Caco-2 (cell line): ENCODE measurements at regions not wholly inside any gene's neighbourhood (a gene's known extent, or its start where the extent isn't known, plus 50 kb on each side); places are given as distances from the start of the nearest gene placed in this dataset.
"Not testable (repeated sequence)": the region's sequence is repeated elsewhere in the genome, so short reads cannot be mapped to it uniquely, and the experiment has no call there.

Source experiments
- BruUV-seq: library from RNA; stranded (reverse); fragments of 400-500 nt; replicated peaks from 2 replicates; lab custom pipeline; 2021; lab: Mats Ljungman, UMichigan
- CTCF ChIA-PET: fragments of 300-600 bp; sonication (Branson Sonifier 250); formaldehyde crosslinking; loops from one replicate; lab custom pipeline; 2022; ENCODE audit warnings: antibody characterized with exemption; lab: Charles Lee
- POLR2A ChIA-PET: fragments of 300-600 bp; sonication (Branson Sonifier 250); formaldehyde crosslinking; loops from one replicate; lab custom pipeline; 2022; ENCODE audit warnings: antibody characterized with exemption; lab: Charles Lee
- DNase-seq, 2 experiments: peaks; one replicate each; pipeline versions ENCODE4 v3.0.0 to v3.0.0-alpha.2; 2020 to 2022
- H3K27me3 ChIP-seq: replicated peaks from 2 replicates; pipeline ENCODE4 v1.6.0; 2011; ENCODE audit warnings: low read length; ENCODE audit not compliant: control insufficient read depth, insufficient read depth
- H3K36me3 ChIP-seq: 2 replicates; pipeline ENCODE4 v1.5.1; 2011; ENCODE audit warnings: low read length; ENCODE audit not compliant: control insufficient read depth, insufficient read depth
- H3K4me1 ChIP-seq: fragments of 250-450 bp; sonication (Bioruptor Pico); 2 replicates; pipeline ENCODE4 v1.5.1; 2020; ENCODE audit warnings: mild to moderate bottlenecking
- H3K4me3 ChIP-seq: 2 replicates; pipeline ENCODE4 v1.5.1; 2011; ENCODE audit warnings: low read depth, mild to moderate bottlenecking, control low read depth, low read length
- H3K9me3 ChIP-seq: fragments of 250-450 bp; sonication (Bioruptor Pico); 2 replicates; pipeline ENCODE4 v1.5.1; 2020; ENCODE audit warnings: mild to moderate bottlenecking, moderate library complexity
- H3K27ac Mint-ChIP-seq: one replicate; pipeline ENCODE4 v1.8.0; 2022; ENCODE audit warnings: mixed read lengths; ENCODE audit not compliant: unreplicated experiment
- H3K27me3 Mint-ChIP-seq: one replicate; pipeline ENCODE4 v1.8.0; 2022; ENCODE audit warnings: mixed read lengths; ENCODE audit not compliant: insufficient read depth, unreplicated experiment
- H3K36me3 Mint-ChIP-seq: one replicate; pipeline ENCODE4 v1.8.0; 2022; ENCODE audit warnings: mild to moderate bottlenecking, mixed read lengths; ENCODE audit not compliant: insufficient read depth, unreplicated experiment
- H3K4me1 Mint-ChIP-seq: one replicate; pipeline ENCODE4 v1.8.0; 2022; ENCODE audit warnings: low read depth, mixed read lengths; ENCODE audit not compliant: unreplicated experiment
- H3K4me3 Mint-ChIP-seq: one replicate; pipeline ENCODE4 v1.8.0; 2022; ENCODE audit warnings: mild to moderate bottlenecking, moderate library complexity, mixed read lengths; ENCODE audit not compliant: unreplicated experiment
- H3K9me3 Mint-ChIP-seq: one replicate; pipeline ENCODE4 v1.8.0; 2022; ENCODE audit warnings: mixed read lengths; ENCODE audit not compliant: unreplicated experiment
- intact Hi-C: fragments of 100-400 bp; cut with micrococcal nuclease; formaldehyde crosslinking; loops from one replicate; pipeline ENCODE4 v1.10.0; 2022; ENCODE audit not compliant: unreplicated experiment
- TF ChIP-seq, protein P1 (sequence below), 2 experiments: fragments of 200-600 bp in 1 of 2; IDR thresholded peaks; 1 replicate in 1 of 2; 2 replicates in 1 of 2; pipeline versions ENCODE4 v1.5.1 to v1.8.0; 2011 to 2022; ENCODE audit warnings: antibody characterized with exemption in 1 of 2, control low read depth in 1 of 2, inconsistent platforms in 1 of 2, low read depth in 1 of 2, low read length in 1 of 2, mild to moderate bottlenecking in 1 of 2, moderate library complexity in 1 of 2; ENCODE audit not compliant: insufficient read depth in 1 of 2, severe bottlenecking in 1 of 2, unreplicated experiment in 1 of 2

GRCh38 chr2:67124531-67124930 is 272.6 kb upstream of the ETAA1 start:
- ChIA-PET CTCF (no interaction called here), POLR2A (no interaction called here)
- no peak overlapping the region for H3K4me3 Mint-ChIP-seq
- no peak overlapping the region for H3K27ac Mint-ChIP-seq
- intact Hi-C loops: no loop called here
- TF ChIP-seq, protein P1, sequence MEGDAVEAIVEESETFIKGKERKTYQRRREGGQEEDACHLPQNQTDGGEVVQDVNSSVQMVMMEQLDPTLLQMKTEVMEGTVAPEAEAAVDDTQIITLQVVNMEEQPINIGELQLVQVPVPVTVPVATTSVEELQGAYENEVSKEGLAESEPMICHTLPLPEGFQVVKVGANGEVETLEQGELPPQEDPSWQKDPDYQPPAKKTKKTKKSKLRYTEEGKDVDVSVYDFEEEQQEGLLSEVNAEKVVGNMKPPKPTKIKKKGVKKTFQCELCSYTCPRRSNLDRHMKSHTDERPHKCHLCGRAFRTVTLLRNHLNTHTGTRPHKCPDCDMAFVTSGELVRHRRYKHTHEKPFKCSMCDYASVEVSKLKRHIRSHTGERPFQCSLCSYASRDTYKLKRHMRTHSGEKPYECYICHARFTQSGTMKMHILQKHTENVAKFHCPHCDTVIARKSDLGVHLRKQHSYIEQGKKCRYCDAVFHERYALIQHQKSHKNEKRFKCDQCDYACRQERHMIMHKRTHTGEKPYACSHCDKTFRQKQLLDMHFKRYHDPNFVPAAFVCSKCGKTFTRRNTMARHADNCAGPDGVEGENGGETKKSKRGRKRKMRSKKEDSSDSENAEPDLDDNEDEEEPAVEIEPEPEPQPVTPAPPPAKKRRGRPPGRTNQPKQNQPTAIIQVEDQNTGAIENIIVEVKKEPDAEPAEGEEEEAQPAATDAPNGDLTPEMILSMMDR (IDR thresholded peaks at IDR 0.05; ENCODE audit: insufficient read depth in 1 of 2, low read depth in 1 of 2, low read length in 1 of 2, severe bottlenecking in 1 of 2, unreplicated experiment in 1 of 2): no peak
- H3K36me3 Mint-ChIP-seq: no peaks in the 10 kb centered on the region
- BruUV-seq: no TSS peak
- no peak for DNase-seq
- H3K4me1 ChIP-seq: no peaks in the 10 kb centered on the region
- no peaks in the 10 kb centered on the region for H3K27me3 Mint-ChIP-seq
- no peaks in the 10 kb centered on the region for H3K36me3 ChIP-seq
- peaks cover 10% of the 10 kb centered on the region for H3K9me3 Mint-ChIP-seq
- no peak overlapping the region for H3K4me3 ChIP-seq
- H3K27me3 ChIP-seq: no peaks in the 10 kb centered on the region
- no peaks in the 10 kb centered on the region for H3K4me1 Mint-ChIP-seq
- H3K9me3 ChIP-seq: no peaks in the 10 kb centered on the region

DNA sequence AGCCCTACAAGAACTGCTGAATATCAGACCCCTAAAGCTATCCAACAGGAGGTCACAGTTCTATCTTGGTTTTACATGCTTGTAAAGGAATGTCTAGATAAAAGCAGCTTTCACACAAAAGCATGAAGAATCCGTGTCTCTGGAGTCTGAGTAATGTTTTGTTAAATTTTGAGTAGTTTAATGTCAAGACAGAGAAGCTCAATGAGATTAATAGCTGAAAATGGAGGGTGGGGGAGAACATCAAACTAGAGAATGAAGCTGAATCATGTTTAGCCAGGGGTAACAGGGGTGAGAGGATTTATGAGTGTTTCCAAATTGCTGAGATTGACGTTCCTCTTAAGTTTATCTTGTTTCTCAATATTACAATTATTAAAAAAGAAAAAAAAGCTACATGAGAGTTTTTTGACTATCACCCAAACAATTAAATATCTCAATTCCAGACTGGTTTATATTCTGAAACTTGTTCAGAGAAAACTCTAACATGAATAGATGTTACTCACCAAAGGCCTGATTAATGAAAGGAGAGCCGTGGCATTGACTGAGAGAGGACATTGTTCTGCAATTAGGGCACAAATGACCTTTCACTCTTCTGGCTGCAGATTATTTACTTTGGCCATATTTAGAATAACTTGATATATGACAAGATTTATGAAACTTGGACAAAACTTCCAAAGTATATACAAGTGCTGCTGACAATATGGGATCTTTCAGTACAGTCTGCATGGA is 266.4 kb upstream of the ETAA1 start:
- Histone ChIP-seq H3K9me3 (no peaks in the 10 kb centered on the region), H3K27me3 (no peaks in the 10 kb centered on the region), H3K4me1 (no peaks in the 10 kb centered on the region), H3K4me3 (no peak overlapping the region), H3K36me3 (no peaks in the 10 kb centered on the region)
- Mint-ChIP-seq H3K27ac (no peak overlapping the region), H3K9me3 (no peaks in the 10 kb centered on the region), H3K4me3 (no peak overlapping the region), H3K4me1 (peaks cover 7% of the 10 kb centered on the region), H3K27me3 (no peaks in the 10 kb centered on the region), H3K36me3 (no peaks in the 10 kb centered on the region)
- TF ChIP-seq, protein P1 (IDR thresholded peaks at IDR 0.05; ENCODE audit: insufficient read depth in 1 of 2, low read depth in 1 of 2, low read length in 1 of 2, severe bottlenecking in 1 of 2, unreplicated experiment in 1 of 2): no peak
- intact Hi-C loops: no loop called here
- DNase-seq: no peak
- POLR2A ChIA-PET: no interaction called here
- BruUV-seq: no TSS peak
- CTCF ChIA-PET: no interaction called here

- POLR2A ChIA-PET: no interaction called here
Observed at GRCh38 chr2:67131257-67131609, 265.9 kb upstream of the ETAA1 start.

DNA sequence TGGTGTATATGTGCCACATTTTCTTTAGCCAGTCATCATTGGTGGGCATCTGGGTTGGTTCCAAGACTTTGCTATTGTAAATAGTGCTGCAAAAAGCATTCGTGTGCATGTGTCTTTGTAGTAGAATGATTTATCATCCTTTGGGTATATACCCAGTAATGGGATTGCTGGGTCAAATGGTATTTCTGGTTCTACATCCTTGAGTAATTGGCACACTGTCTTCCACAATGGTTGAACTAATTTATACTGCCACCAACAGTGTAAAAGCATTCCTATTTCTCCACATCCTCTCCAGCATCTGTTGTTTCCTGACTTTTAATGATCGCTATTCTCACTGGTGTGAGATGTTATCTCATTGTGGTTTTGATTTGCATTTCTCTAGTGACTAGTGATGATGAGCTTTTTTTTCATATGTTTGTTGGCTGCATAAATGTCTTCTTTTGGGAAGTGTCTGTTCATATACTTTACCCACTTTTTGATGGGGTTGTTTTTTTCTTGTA is 264.6 kb upstream of the ETAA1 start:
- DNase-seq, CTCF ChIA-PET, H3K36me3 Mint-ChIP-seq, POLR2A ChIA-PET, H3K27ac Mint-ChIP-seq, BruUV-seq, H3K27me3 Mint-ChIP-seq, H3K9me3 ChIP-seq, H3K4me1 ChIP-seq, intact Hi-C loops, H3K9me3 Mint-ChIP-seq, H3K36me3 ChIP-seq, H3K27me3 ChIP-seq, H3K4me1 Mint-ChIP-seq, H3K4me3 ChIP-seq, H3K4me3 Mint-ChIP-seq: not testable (repeated sequence)

More at GRCh38 chr2:67131257-67131609, 265.9 kb upstream of the ETAA1 start:
- H3K27me3 Mint-ChIP-seq: no peaks in the 10 kb centered on the region
- Histone ChIP-seq H3K4me3 (no peak overlapping the region), H3K9me3 (0 out of 2 replicates have a peak, but pooled peaks cover under 1% of the 10 kb centered on the region), H3K36me3 (no peaks in the 10 kb centered on the region), H3K27me3 (no peaks in the 10 kb centered on the region), H3K4me1 (no peaks in the 10 kb centered on the region)
- no peaks in the 10 kb centered on the region for H3K9me3 Mint-ChIP-seq
- intact Hi-C loops: no loop called here
- H3K27ac Mint-ChIP-seq: no peak overlapping the region
- H3K4me1 Mint-ChIP-seq: peaks cover 7% of the 10 kb centered on the region
- H3K4me3 Mint-ChIP-seq: no peak overlapping the region
- no peak for DNase-seq
- TF ChIP-seq, protein P1 (IDR thresholded peaks at IDR 0.05; ENCODE audit: insufficient read depth in 1 of 2, low read depth in 1 of 2, low read length in 1 of 2, severe bottlenecking in 1 of 2, unreplicated experiment in 1 of 2): no peak
- no TSS peak for BruUV-seq
- H3K36me3 Mint-ChIP-seq: no peaks in the 10 kb centered on the region
- CTCF ChIA-PET: no interaction called here
